A549 (cell line): ENCODE measurements at regions not wholly inside any gene's neighbourhood (a gene's known extent, or its start where the extent isn't known, plus 50 kb on each side); places are given as distances from the start of the nearest gene placed in this dataset.

Experiments used
- ATAC-seq, 2 experiments: fragments of 200-7000 bp in 1 of 2; fragments of >200 bp in 1 of 2; cut with Nextera tagmentation in 1 of 2; cut with Tn5 transposase in 1 of 2; 3 replicates each; pipeline versions ENCODE4 v1.8.0 to v1.9.1; 2018 to 2020; ENCODE audit warnings: mild to moderate bottlenecking in 1 of 2, moderate library complexity in 1 of 2
- CTCF ChIA-PET: fragments of 300-600 bp; sonication (Branson Sonifier 250); formaldehyde crosslinking; extraction: SDS; loops from one replicate; lab custom pipeline; 2021; ENCODE audit warnings: antibody characterized with exemption, inconsistent platforms; lab: Yijun Ruan, JAX
- POLR2A ChIA-PET: fragments of 350-600 bp; formaldehyde crosslinking; extraction: SDS; loops from one replicate; lab custom pipeline; 2021; ENCODE audit warnings: antibody characterized with exemption, inconsistent platforms; lab: Yijun Ruan, JAX
- DNase-seq, 2 experiments: peaks; one replicate each; pipeline versions ENCODE4 v3.0.0 to v3.0.0-alpha.2; 2011 to 2016; ENCODE audit warnings: low read depth in 1 of 2, low spot score in 1 of 2
- FAIRE-seq: peaks from 2 replicates; lab custom pipeline; 2011; peaks lifted over from hg19 to GRCh38; lab: Jason Lieb, UNC
- H3K27ac ChIP-seq, 2 experiments: fragments of >200 bp; sonication (Bioruptor Twin); formaldehyde crosslinking; 3 replicates each; pipeline ENCODE4 v1.5.1; 2016 to 2017
- H3K4me1 ChIP-seq: fragments of >200 bp; sonication (Bioruptor Twin); formaldehyde crosslinking; 3 replicates; pipeline ENCODE4 v1.6.1; 2016
- H3K4me2 ChIP-seq: fragments of >200 bp; sonication (Bioruptor Twin); formaldehyde crosslinking; 3 replicates; pipeline ENCODE4 v1.6.1; 2016
- H3K4me3 ChIP-seq: fragments of >200 bp; sonication (Bioruptor Twin); formaldehyde crosslinking; 3 replicates; pipeline ENCODE4 v1.5.1; 2016
- H3K9me3 ChIP-seq: fragments of >200 bp; sonication (Bioruptor Twin); formaldehyde crosslinking; 3 replicates; pipeline ENCODE4 v1.6.1; 2016
- CTCF ChIP-seq: fragments of >200 bp; sonication (Bioruptor Twin); formaldehyde crosslinking; IDR thresholded peaks from 3 replicates; pipeline ENCODE4 v1.5.1; 2016
- ESRRA ChIP-seq: fragments of 150-350 bp; IDR thresholded peaks from 2 replicates; pipeline ENCODE4 v1.6.1; 2014; ENCODE audit warnings: mild to moderate bottlenecking, low read length, borderline replicate concordance
- FOSB ChIP-seq: fragments of 250-450 bp; sonication (Bioruptor Pico); IDR thresholded peaks from 2 replicates; pipeline ENCODE4 v1.5.0; 2020; ENCODE audit warnings: mild to moderate bottlenecking, moderate library complexity
- GATA3 ChIP-seq: IDR thresholded peaks from 2 replicates; pipeline ENCODE4 v1.6.1; 2012; ENCODE audit warnings: borderline replicate concordance
- HDAC2 ChIP-seq: fragments of 200-600 bp; sonication (generic); IDR thresholded peaks from 2 replicates; pipeline ENCODE4 v1.6.1; 2016
- HMGXB4 ChIP-seq: fragments of 250-450 bp; sonication (Bioruptor Pico); IDR thresholded peaks from 2 replicates; pipeline ENCODE4 v1.5.0; 2021; ENCODE audit warnings: mild to moderate bottlenecking, moderate library complexity, borderline replicate concordance
- HOXA7 ChIP-seq: fragments of 250-450 bp; sonication (Bioruptor Pico); IDR thresholded peaks from 2 replicates; pipeline ENCODE4 v1.5.0; 2020; ENCODE audit warnings: mild to moderate bottlenecking, moderate library complexity
- JUN ChIP-seq, 2 experiments: fragments of >200 bp; sonication (Bioruptor Twin); formaldehyde crosslinking; IDR thresholded peaks; 2 replicates in 1 of 2; 3 replicates in 1 of 2; pipeline ENCODE4 v1.6.1; 2016 to 2017
- MAFK ChIP-seq: fragments of 450-650 bp; IDR thresholded peaks from 2 replicates; pipeline ENCODE4 v1.6.1; 2014; ENCODE audit not compliant: partially characterized antibody
- MAZ ChIP-seq: fragments of 150-350 bp; IDR thresholded peaks from 2 replicates; pipeline ENCODE4 v1.6.1; 2014; ENCODE audit warnings: antibody characterized with exemption, low read depth, low read length, borderline replicate concordance
- NPAS2 ChIP-seq: fragments of 250-450 bp; sonication (Bioruptor Pico); IDR thresholded peaks from 2 replicates; pipeline ENCODE4 v1.8.0; 2022; ENCODE audit warnings: mild to moderate bottlenecking, moderate library complexity, borderline replicate concordance
- NR3C1 ChIP-seq: fragments of >200 bp; sonication (Bioruptor Twin); formaldehyde crosslinking; IDR thresholded peaks from 3 replicates; pipeline ENCODE4 v1.6.1; 2017
- RAD21 ChIP-seq, 2 experiments: fragments of >200 bp in 1 of 2; sonication (Bioruptor Twin) in 1 of 2; formaldehyde crosslinking in 1 of 2; IDR thresholded peaks in 1 of 2; conservative IDR thresholded peaks in 1 of 2; 2 replicates in 1 of 2; 3 replicates in 1 of 2; pipeline ENCODE4 v1.6.1; 2012 to 2018; ENCODE audit warnings: inconsistent platforms in 1 of 2
- RCOR1 ChIP-seq: fragments of 150-350 bp; IDR thresholded peaks from 2 replicates; pipeline ENCODE4 v1.6.1; 2014; ENCODE audit warnings: antibody characterized with exemption, low read length, low read depth
- REST ChIP-seq: fragments of 200-600 bp; sonication (generic); IDR thresholded peaks from 2 replicates; pipeline ENCODE4 v1.6.1; 2016; ENCODE audit warnings: antibody characterized with exemption, mild to moderate bottlenecking, moderate library complexity
- RFX5 ChIP-seq: fragments of 450-650 bp; IDR thresholded peaks from 2 replicates; pipeline ENCODE4 v1.7.1; 2014; ENCODE audit warnings: antibody characterized with exemption, mild to moderate bottlenecking, moderate library complexity
- SMC3 ChIP-seq: fragments of >200 bp; sonication (Bioruptor Twin); formaldehyde crosslinking; IDR thresholded peaks from 3 replicates; pipeline ENCODE4 v1.6.1; 2018; ENCODE audit warnings: inconsistent platforms
- ZC3H11A ChIP-seq: fragments of 450-650 bp; IDR thresholded peaks from 2 replicates; pipeline ENCODE4 v1.6.1; 2014; ENCODE audit warnings: antibody characterized with exemption, mild to moderate bottlenecking
- ZFP36 ChIP-seq: fragments of 450-650 bp; IDR thresholded peaks from 2 replicates; pipeline ENCODE4 v1.6.1; 2014; ENCODE audit warnings: borderline replicate concordance; ENCODE audit not compliant: partially characterized antibody
- ZSCAN20 ChIP-seq: fragments of 250-450 bp; sonication (Bioruptor Pico); IDR thresholded peaks from 2 replicates; pipeline ENCODE4 v1.8.0; 2022; ENCODE audit warnings: mild to moderate bottlenecking, moderate library complexity
- WGBS: methylation state at CpG from one replicate; pipeline ENCODE4 v1.1.6; 2017; ENCODE audit errors: missing lambda C conversion rate; 5-methylcytosine and 5-hydroxymethylcytosine counted together
- TF ChIP-seq, protein P1 (sequence below): fragments of 450-650 bp; IDR thresholded peaks from 2 replicates; pipeline ENCODE4 v1.6.1; 2014; ENCODE audit warnings: antibody characterized with exemption

DNA sequence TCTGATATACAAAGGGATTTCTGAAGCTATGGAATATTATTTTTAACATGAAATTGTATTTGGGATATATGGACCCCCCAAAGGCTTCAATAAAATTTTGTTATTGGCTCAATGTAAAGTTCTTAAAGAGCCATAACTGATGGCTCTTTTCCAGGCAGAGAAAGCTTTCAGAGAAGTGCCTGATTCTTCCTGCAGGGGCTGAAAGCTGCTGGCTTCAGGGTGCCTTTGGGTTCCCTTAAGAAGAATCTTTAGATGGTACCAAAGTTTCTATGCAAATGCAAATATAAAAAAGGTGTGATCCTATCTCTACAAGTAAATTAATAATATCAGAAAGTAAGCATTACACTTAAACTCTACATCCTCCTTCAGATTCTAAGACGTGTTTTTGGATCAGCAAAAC lies 72.6 kb downstream of the NR2F2 start (continued):
- TF ChIP-seq RFX5 = no peak
- TF ChIP-seq ZC3H11A = no peak
- TF ChIP-seq MAZ = no peak

DNA sequence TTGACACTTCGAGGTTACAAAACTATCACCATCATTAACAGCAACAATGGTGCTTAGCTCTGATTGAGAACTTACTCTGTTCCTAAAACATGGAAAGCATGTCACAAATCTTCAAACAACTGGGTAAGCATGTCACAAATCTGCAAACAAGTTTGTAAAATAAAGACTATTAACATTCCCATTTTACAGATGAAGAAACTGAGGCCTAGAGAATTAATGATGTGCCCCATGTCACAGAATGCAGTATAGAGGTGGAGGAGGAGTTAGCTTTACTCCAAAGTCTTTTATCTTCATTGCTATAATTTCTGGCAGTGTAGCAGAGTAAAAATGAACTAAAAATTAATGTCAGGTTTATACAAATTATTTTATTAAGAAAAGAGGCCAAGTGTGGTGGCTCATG lies 73.4 kb downstream of the NR2F2 start:
- DNase-seq = no peak
- 3% methylated on average over 1 of the region's 1 CpG for WGBS
- CTCF ChIA-PET = interaction anchor here (0.5 to 0.9 kb wide), 2 partner anchors 48 to 85 kb away, joined by 3 to 4 read pairs; no protein-coding TSS in a partner anchor

GRCh38 chr15:96404560-96404959 lies 74.1 kb downstream of the NR2F2 start:
- H3K27ac ChIP-seq = no peak overlapping the region
- H3K4me3 ChIP-seq = no peak overlapping the region
- WGBS = 36% methylated on average over 2 of the region's 2 CpGs
- ChIA-PET POLR2A (no interaction called here), CTCF (interaction anchor here (0.5 to 0.9 kb wide), 2 partner anchors 49 to 85 kb away, joined by 3 to 4 read pairs; no protein-coding TSS in a partner anchor)
- no peak for ATAC-seq
- H3K4me1 ChIP-seq = no peaks in the 10 kb centered on the region
- no peak for DNase-seq
- no peak for FAIRE-seq
- 0 out of 3 replicates have a peak, but pooled peaks cover 6% of the 10 kb centered on the region for H3K9me3 ChIP-seq
- TF ChIP-seq ZFP36 (no peak), HDAC2 (no peak), MAFK (peak; percentile 61)
- TF ChIP-seq, all 56 proteins: peak for 1
- no peak overlapping the region for H3K4me2 ChIP-seq

More for the DNA sequence above, 73.4 kb downstream of the NR2F2 start:
- Histone ChIP-seq H3K27ac (no peak overlapping the region), H3K4me3 (no peak overlapping the region), H3K9me3 (0 out of 3 replicates have a peak, but pooled peaks cover 4% of the 10 kb centered on the region), H3K4me2 (no peak overlapping the region), H3K4me1 (no peaks in the 10 kb centered on the region)
- FAIRE-seq = no peak
- TF ChIP-seq HMGXB4 = no peak
- no peak for TF ChIP-seq RAD21 (conservative IDR thresholded peaks at IDR 0.05 in 1 of 2, IDR thresholded peaks at IDR 0.05 in 1 of 2)
- TF ChIP-seq CTCF = no peak
- no peak for TF ChIP-seq ZC3H11A
- no peak for TF ChIP-seq JUN (IDR thresholded peaks at IDR 0.05)
- TF ChIP-seq RCOR1 = no peak
- TF ChIP-seq ESRRA = no peak
- TF ChIP-seq NR3C1 = no peak
- TF ChIP-seq MAZ = no peak
- POLR2A ChIA-PET = no interaction called here
- no peak for ATAC-seq

GRCh38 chr15:96406291-96406690 lies 75.8 kb downstream of the NR2F2 start:
- ChIA-PET CTCF (no interaction called here), POLR2A (no interaction called here)
- no peak for FAIRE-seq
- Histone ChIP-seq H3K4me1 (no peaks in the 10 kb centered on the region), H3K4me3 (no peak overlapping the region), H3K27ac (no peak overlapping the region), H3K4me2 (no peak overlapping the region), H3K9me3 (0 out of 3 replicates have a peak, but pooled peaks cover 6% of the 10 kb centered on the region)
- WGBS = 28% methylated on average over 3 of the region's 3 CpGs
- no peak for DNase-seq
- no peak for ATAC-seq
- TF ChIP-seq REST (no peak), ZFP36 (no peak), NPAS2 (CRISPR knock-in tag) (no peak), SMC3 (no peak), CTCF (no peak), ZSCAN20 (no peak), GATA3 (no peak), JUN (IDR thresholded peaks at IDR 0.05) (no peak), ZC3H11A (no peak), RAD21 (conservative IDR thresholded peaks at IDR 0.05 in 1 of 2, IDR thresholded peaks at IDR 0.05 in 1 of 2) (no peak), HOXA7 (CRISPR knock-in tag) (no peak), FOSB (CRISPR knock-in tag) (no peak)
- TF ChIP-seq, protein P1, sequence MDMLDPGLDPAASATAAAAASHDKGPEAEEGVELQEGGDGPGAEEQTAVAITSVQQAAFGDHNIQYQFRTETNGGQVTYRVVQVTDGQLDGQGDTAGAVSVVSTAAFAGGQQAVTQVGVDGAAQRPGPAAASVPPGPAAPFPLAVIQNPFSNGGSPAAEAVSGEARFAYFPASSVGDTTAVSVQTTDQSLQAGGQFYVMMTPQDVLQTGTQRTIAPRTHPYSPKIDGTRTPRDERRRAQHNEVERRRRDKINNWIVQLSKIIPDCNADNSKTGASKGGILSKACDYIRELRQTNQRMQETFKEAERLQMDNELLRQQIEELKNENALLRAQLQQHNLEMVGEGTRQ = no peak
